ENCODE measurements at regions not wholly inside any gene's neighbourhood (a gene's known extent, or its start where the extent isn't known, plus 50 kb on each side); places are given as distances from the start of the nearest gene placed in this dataset.

DNA sequence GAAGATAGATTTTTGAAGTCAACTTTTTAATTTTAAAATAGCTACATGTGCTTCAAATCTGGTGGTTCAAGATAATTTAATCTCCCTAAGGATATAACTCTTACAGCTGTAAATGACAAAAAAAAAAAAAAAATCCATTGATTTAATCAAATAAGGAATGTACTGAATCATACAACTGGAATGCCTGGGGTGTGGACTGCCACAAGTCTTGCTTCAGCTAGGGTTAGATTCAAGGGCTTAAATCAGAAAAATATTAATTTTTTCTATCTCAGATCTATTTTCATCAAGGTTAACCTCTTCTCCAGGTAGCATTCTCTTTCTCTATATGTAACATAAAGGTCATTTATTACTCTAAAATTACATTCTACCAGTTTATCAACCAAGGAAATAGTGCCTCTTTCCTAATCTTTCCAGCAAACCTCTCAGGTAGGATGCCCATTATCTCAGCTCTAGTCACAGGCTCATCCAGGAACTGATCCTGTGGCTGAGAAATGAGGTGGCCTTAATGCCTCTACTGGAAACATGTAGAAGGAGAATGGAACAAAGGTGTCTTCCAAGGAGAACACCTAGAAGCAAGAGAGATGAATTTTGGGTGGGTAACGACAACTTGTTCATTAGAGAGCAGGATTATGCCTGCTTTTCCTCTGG, 466.9 kb downstream of the CBLN4 start:
- DNase-seq (ENCODE audit: low read depth, low spot score) (no peak), FAIRE-seq (no peak), ATAC-seq (no peak)
- Histone ChIP-seq H3K4me1 (ENCODE audit: control insufficient read depth, insufficient read depth, low read length) (no peaks in the 10 kb centered on the region), H3K4me3 (no peak overlapping the region), H4K20me1 (ENCODE audit: control insufficient read depth, insufficient read depth) (no peaks in the 10 kb centered on the region), H3K4me2 (ENCODE audit: control insufficient read depth, insufficient read depth) (no peak overlapping the region), H3K36me3 (ENCODE audit: control insufficient read depth in 2 of 2, insufficient read depth in 2 of 2, low read length in 1 of 2) (no peaks in the 10 kb centered on the region), H3K79me2 (ENCODE audit: control insufficient read depth, insufficient read depth, low read length) (no peaks in the 10 kb centered on the region), H3K27ac (ENCODE audit: control insufficient read depth, insufficient read depth) (no peak overlapping the region), H3K27me3 (replicated peaks in 1 of 2; ENCODE audit: control insufficient read depth in 2 of 2, insufficient read depth in 2 of 2, low read length in 1 of 2) (no peaks in the 10 kb centered on the region), H2AFZ (ENCODE audit: control insufficient read depth, low read depth, low read length) (no peak overlapping the region), H3K9ac (ENCODE audit: control insufficient read depth, insufficient read depth, low read length) (no peak overlapping the region), H3K9me3 (replicated peaks; ENCODE audit: control insufficient read depth, insufficient read depth, low read length) (no peaks in the 10 kb centered on the region)
- ChIA-PET CTCF (no interaction called here), RAD21 (ENCODE audit: unreplicated experiment) (no interaction called here), SMC1A (ENCODE audit: uncharacterized antibody, unreplicated experiment) (no interaction called here), POLR2A (no interaction called here)
- intact Hi-C loops (cut with micrococcal nuclease; ENCODE audit: unreplicated experiment) (no loop called here), in situ Hi-C loops (cut with MboI) (no loop called here)
- WGBS (ENCODE audit: insufficient coverage, insufficient replicate concordance, low lambda C conversion rate, missing lambda C conversion rate): 0% methylated on average over 1 of the region's 1 CpG
- no peak for TF ChIP-seq TBL1XR1 (IDR thresholded peaks at IDR 0.05; ENCODE audit: low read depth, low read length)
- no peak for TF ChIP-seq SMARCA5 (IDR thresholded peaks at IDR 0.05)
- no peak for TF ChIP-seq STAT3 (IDR thresholded peaks at IDR 0.05; ENCODE audit: low read depth, low read length)
- TF ChIP-seq HDAC2 (IDR thresholded peaks at IDR 0.05): no peak
- TF ChIP-seq RAD51 (IDR thresholded peaks at IDR 0.05): no peak
- no peak for TF ChIP-seq TARDBP (IDR thresholded peaks at IDR 0.05; ENCODE audit: borderline replicate concordance)
- TF ChIP-seq MEF2B (IDR thresholded peaks at IDR 0.05; ENCODE audit: partially characterized antibody, poor library complexity, severe bottlenecking): no peak
- no peak for TF ChIP-seq CEBPB (IDR thresholded peaks at IDR 0.05; ENCODE audit: borderline replicate concordance in 1 of 2, low read depth in 2 of 2, low read length in 2 of 2)
- no peak for TF ChIP-seq IRF4 (IDR thresholded peaks at IDR 0.05; ENCODE audit: low read depth, low read length)
- TF ChIP-seq, protein P1, sequence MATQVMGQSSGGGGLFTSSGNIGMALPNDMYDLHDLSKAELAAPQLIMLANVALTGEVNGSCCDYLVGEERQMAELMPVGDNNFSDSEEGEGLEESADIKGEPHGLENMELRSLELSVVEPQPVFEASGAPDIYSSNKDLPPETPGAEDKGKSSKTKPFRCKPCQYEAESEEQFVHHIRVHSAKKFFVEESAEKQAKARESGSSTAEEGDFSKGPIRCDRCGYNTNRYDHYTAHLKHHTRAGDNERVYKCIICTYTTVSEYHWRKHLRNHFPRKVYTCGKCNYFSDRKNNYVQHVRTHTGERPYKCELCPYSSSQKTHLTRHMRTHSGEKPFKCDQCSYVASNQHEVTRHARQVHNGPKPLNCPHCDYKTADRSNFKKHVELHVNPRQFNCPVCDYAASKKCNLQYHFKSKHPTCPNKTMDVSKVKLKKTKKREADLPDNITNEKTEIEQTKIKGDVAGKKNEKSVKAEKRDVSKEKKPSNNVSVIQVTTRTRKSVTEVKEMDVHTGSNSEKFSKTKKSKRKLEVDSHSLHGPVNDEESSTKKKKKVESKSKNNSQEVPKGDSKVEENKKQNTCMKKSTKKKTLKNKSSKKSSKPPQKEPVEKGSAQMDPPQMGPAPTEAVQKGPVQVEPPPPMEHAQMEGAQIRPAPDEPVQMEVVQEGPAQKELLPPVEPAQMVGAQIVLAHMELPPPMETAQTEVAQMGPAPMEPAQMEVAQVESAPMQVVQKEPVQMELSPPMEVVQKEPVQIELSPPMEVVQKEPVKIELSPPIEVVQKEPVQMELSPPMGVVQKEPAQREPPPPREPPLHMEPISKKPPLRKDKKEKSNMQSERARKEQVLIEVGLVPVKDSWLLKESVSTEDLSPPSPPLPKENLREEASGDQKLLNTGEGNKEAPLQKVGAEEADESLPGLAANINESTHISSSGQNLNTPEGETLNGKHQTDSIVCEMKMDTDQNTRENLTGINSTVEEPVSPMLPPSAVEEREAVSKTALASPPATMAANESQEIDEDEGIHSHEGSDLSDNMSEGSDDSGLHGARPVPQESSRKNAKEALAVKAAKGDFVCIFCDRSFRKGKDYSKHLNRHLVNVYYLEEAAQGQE (IDR thresholded peaks at IDR 0.05; ENCODE audit: low read depth, low read length): no peak
- no peak for TF ChIP-seq CBFB (IDR thresholded peaks at IDR 0.05; ENCODE audit: low read depth)
- TF ChIP-seq, protein P2, sequence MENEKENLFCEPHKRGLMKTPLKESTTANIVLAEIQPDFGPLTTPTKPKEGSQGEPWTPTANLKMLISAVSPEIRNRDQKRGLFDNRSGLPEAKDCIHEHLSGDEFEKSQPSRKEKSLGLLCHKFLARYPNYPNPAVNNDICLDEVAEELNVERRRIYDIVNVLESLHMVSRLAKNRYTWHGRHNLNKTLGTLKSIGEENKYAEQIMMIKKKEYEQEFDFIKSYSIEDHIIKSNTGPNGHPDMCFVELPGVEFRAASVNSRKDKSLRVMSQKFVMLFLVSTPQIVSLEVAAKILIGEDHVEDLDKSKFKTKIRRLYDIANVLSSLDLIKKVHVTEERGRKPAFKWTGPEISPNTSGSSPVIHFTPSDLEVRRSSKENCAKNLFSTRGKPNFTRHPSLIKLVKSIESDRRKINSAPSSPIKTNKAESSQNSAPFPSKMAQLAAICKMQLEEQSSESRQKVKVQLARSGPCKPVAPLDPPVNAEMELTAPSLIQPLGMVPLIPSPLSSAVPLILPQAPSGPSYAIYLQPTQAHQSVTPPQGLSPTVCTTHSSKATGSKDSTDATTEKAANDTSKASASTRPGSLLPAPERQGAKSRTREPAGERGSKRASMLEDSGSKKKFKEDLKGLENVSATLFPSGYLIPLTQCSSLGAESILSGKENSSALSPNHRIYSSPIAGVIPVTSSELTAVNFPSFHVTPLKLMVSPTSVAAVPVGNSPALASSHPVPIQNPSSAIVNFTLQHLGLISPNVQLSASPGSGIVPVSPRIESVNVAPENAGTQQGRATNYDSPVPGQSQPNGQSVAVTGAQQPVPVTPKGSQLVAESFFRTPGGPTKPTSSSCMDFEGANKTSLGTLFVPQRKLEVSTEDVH (IDR thresholded peaks at IDR 0.05; ENCODE audit: low read depth, partially characterized antibody): no peak
- BruUV-seq (replicated peaks): no TSS peak

Data from GM12878 (cell line).